Liver (tissue), 8 donors: ENCODE measurements at regions not wholly inside any gene's neighbourhood (a gene's known extent, or its start where the extent isn't known, plus 50 kb on each side); places are given as distances from the start of the nearest gene placed in this dataset.

Experiments
- DNase-seq: peaks from one replicate; pipeline ENCODE4 v3.0.0-alpha.2; 2017; ENCODE audit warnings: low spot score
- H3K27ac ChIP-seq, 2 donors: one replicate each; pipeline ENCODE4 v1.7.0; 2013; ENCODE audit warnings: inconsistent platforms in 2 of 2, low read length in 2 of 2, control low read depth in 1 of 2, low read depth in 1 of 2, mild to moderate bottlenecking in 1 of 2
- H3K27me3 ChIP-seq, 4 donors: one replicate each; pipeline versions ENCODE4 v1.6.1 to v1.7.0; 2013; ENCODE audit warnings: low read length in 3 of 4, inconsistent platforms in 1 of 4, mild to moderate bottlenecking in 1 of 4, moderate library complexity in 1 of 4; ENCODE audit not compliant: control insufficient read depth in 4 of 4, insufficient read depth in 4 of 4
- H3K36me3 ChIP-seq, 4 donors: one replicate each; pipeline versions ENCODE4 v1.6.1 to v1.7.0; 2013; ENCODE audit warnings: low read length in 3 of 4, mild to moderate bottlenecking in 3 of 4, low read depth in 1 of 4, moderate library complexity in 1 of 4; ENCODE audit not compliant: control insufficient read depth in 4 of 4, insufficient read depth in 3 of 4
- H3K4me1 ChIP-seq, 4 donors: one replicate each; pipeline versions ENCODE4 v1.6.1 to v1.7.0; 2013; ENCODE audit warnings: low read length in 3 of 4, mild to moderate bottlenecking in 3 of 4, moderate library complexity in 1 of 4; ENCODE audit not compliant: control insufficient read depth in 4 of 4, insufficient read depth in 4 of 4
- H3K4me3 ChIP-seq, 3 donors: one replicate each; pipeline versions ENCODE4 v1.6.1 to v1.7.0; 2013; ENCODE audit warnings: low read length in 3 of 3, control low read depth in 1 of 3, low read depth in 1 of 3, mild to moderate bottlenecking in 1 of 3
- H3K9ac ChIP-seq, 2 donors: one replicate each; pipeline ENCODE4 v1.7.0; 2013; ENCODE audit warnings: low read length in 2 of 2, mild to moderate bottlenecking in 2 of 2, moderate library complexity in 2 of 2, control low read depth in 1 of 2, low read depth in 1 of 2
- H3K9me3 ChIP-seq, 4 donors: one replicate each; pipeline versions ENCODE4 v1.6.1 to v1.7.0; 2013; ENCODE audit warnings: low read length in 3 of 4; ENCODE audit not compliant: control insufficient read depth in 4 of 4
- ATF3 ChIP-seq: IDR thresholded peaks from 2 replicates; pipeline ENCODE4 v1.6.1; 2016; ENCODE audit warnings: antibody characterized with exemption
- CTCF ChIP-seq: fragments of 150-350 bp; IDR thresholded peaks from 2 replicates; pipeline ENCODE4 v1.5.1; 2017; ENCODE audit warnings: improper control_type of control experiment, low read depth, low read length; ENCODE audit not compliant: missing input control
- EGR1 ChIP-seq, 2 donors: IDR thresholded peaks; 2 replicates each; pipeline ENCODE4 v1.6.1; 2016 to 2018; ENCODE audit warnings: antibody characterized with exemption in 2 of 2, low read depth in 2 of 2
- FOXA1 ChIP-seq: IDR thresholded peaks from 2 replicates; pipeline ENCODE4 v1.6.1; 2016; ENCODE audit warnings: antibody characterized with exemption
- FOXA2 ChIP-seq: IDR thresholded peaks from 2 replicates; pipeline ENCODE4 v1.6.1; 2016; ENCODE audit warnings: antibody characterized with exemption
- GABPA ChIP-seq, 2 donors: IDR thresholded peaks in 1 of 2; conservative IDR thresholded peaks in 1 of 2; 2 replicates each; pipeline ENCODE4 v1.6.1; 2016; ENCODE audit warnings: antibody characterized with exemption in 2 of 2, mild to moderate bottlenecking in 1 of 2, moderate library complexity in 1 of 2
- HNF4A ChIP-seq, 2 donors: conservative IDR thresholded peaks; 2 replicates each; pipeline ENCODE4 v1.6.1; 2016; ENCODE audit warnings: antibody characterized with exemption in 2 of 2, mild to moderate bottlenecking in 2 of 2
- HNF4G ChIP-seq: IDR thresholded peaks from 2 replicates; pipeline ENCODE4 v1.6.1; 2016; ENCODE audit warnings: antibody characterized with exemption
- JUND ChIP-seq, 2 donors: IDR thresholded peaks; 2 replicates each; pipeline ENCODE4 v1.6.1; 2016; ENCODE audit warnings: antibody characterized with exemption in 2 of 2
- MAX ChIP-seq: IDR thresholded peaks from 2 replicates; pipeline ENCODE4 v1.6.1; 2016; ENCODE audit warnings: antibody characterized with exemption
- NR2F2 ChIP-seq: IDR thresholded peaks from 2 replicates; pipeline ENCODE4 v1.6.1; 2016; ENCODE audit warnings: antibody characterized with exemption
- RAD21 ChIP-seq, 2 donors: IDR thresholded peaks; 2 replicates each; pipeline ENCODE4 v1.6.1; 2016; ENCODE audit warnings: antibody characterized with exemption in 2 of 2, mild to moderate bottlenecking in 2 of 2
- RXRA ChIP-seq, 2 donors: IDR thresholded peaks; 2 replicates each; pipeline ENCODE4 v1.6.1; 2017 to 2018; ENCODE audit warnings: antibody characterized with exemption in 2 of 2, mild to moderate bottlenecking in 1 of 2
- SP1 ChIP-seq: IDR thresholded peaks from 2 replicates; pipeline ENCODE4 v1.6.1; 2018; ENCODE audit warnings: antibody characterized with exemption, mild to moderate bottlenecking
- TAF1 ChIP-seq: conservative IDR thresholded peaks from 2 replicates; pipeline ENCODE4 v1.6.1; 2016; ENCODE audit warnings: antibody characterized with exemption, mild to moderate bottlenecking
- YY1 ChIP-seq: IDR thresholded peaks from 2 replicates; pipeline ENCODE4 v1.6.1; 2016; ENCODE audit warnings: antibody characterized with exemption, mild to moderate bottlenecking
- WGBS: extraction: QIAGEN DNeasy Blood & Tissue Kit; methylation state at CpG from one replicate; pipeline ENCODE4 v1.1.7; 2013; 5-methylcytosine and 5-hydroxymethylcytosine counted together
- TF ChIP-seq, protein P1 (sequence below): IDR thresholded peaks from 2 replicates; pipeline ENCODE4 v1.6.1; 2016; ENCODE audit warnings: antibody characterized with exemption, mild to moderate bottlenecking
- TF ChIP-seq, protein P2 (sequence below): IDR thresholded peaks from 2 replicates; pipeline ENCODE4 v1.6.1; 2016; ENCODE audit warnings: antibody characterized with exemption
- donor health status: healthy.
- donor health status: healthy.
- donor health status: healthy.
- donor health status: healthy.
- donor health status: healthy.

DNA sequence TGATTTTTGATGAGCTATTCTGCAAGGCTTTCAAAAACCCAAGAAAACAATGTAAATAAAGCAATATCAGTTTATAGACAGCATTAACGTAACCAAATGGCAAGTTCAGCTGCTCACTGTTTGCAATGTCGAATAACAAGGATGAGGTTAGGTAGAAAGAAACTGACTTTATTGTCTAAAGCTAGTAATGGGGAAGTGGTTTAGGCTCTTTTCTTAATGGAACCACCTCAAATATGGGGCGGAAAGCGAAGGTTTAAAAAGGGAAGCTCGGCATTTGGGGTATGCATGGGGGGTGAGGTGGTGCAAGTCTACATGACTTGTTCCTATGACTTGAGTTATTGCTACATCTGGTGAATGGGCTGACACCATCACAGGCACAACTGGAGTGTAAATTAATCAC lies 1060.2 kb downstream of the NSUN3 start:
- TF ChIP-seq HNF4G (no peak), GABPA (IDR thresholded peaks at IDR 0.05 in 1 of 2, conservative IDR thresholded peaks at IDR 0.05 in 1 of 2) (no peak), EGR1 (IDR thresholded peaks at IDR 0.05; ENCODE audit: low read depth in 2 of 2) (no peak), ATF3 (no peak), RAD21 (IDR thresholded peaks at IDR 0.05) (no peak), CTCF (no peak), SP1 (no peak), MAX (no peak), HNF4A (conservative IDR thresholded peaks at IDR 0.05) (no peak), RXRA (IDR thresholded peaks at IDR 0.05) (no peak), YY1 (no peak), NR2F2 (no peak), JUND (IDR thresholded peaks at IDR 0.05) (no peak)
- TF ChIP-seq, protein P1, sequence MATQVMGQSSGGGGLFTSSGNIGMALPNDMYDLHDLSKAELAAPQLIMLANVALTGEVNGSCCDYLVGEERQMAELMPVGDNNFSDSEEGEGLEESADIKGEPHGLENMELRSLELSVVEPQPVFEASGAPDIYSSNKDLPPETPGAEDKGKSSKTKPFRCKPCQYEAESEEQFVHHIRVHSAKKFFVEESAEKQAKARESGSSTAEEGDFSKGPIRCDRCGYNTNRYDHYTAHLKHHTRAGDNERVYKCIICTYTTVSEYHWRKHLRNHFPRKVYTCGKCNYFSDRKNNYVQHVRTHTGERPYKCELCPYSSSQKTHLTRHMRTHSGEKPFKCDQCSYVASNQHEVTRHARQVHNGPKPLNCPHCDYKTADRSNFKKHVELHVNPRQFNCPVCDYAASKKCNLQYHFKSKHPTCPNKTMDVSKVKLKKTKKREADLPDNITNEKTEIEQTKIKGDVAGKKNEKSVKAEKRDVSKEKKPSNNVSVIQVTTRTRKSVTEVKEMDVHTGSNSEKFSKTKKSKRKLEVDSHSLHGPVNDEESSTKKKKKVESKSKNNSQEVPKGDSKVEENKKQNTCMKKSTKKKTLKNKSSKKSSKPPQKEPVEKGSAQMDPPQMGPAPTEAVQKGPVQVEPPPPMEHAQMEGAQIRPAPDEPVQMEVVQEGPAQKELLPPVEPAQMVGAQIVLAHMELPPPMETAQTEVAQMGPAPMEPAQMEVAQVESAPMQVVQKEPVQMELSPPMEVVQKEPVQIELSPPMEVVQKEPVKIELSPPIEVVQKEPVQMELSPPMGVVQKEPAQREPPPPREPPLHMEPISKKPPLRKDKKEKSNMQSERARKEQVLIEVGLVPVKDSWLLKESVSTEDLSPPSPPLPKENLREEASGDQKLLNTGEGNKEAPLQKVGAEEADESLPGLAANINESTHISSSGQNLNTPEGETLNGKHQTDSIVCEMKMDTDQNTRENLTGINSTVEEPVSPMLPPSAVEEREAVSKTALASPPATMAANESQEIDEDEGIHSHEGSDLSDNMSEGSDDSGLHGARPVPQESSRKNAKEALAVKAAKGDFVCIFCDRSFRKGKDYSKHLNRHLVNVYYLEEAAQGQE, result no peak
- H3K36me3 ChIP-seq, result no peaks in the 10 kb centered on the region
- no peaks in the 10 kb centered on the region for H3K27me3 ChIP-seq
- no peak overlapping the region for H3K4me3 ChIP-seq
- H3K9me3 ChIP-seq, result no peaks in the 10 kb centered on the region
- H3K4me1 ChIP-seq, result no peaks in the 10 kb centered on the region
- WGBS, result 79% methylated on average over 5 of the region's 5 CpGs
- no peak for DNase-seq
- no peak overlapping the region for H3K9ac ChIP-seq
- no peak overlapping the region for H3K27ac ChIP-seq

DNA sequence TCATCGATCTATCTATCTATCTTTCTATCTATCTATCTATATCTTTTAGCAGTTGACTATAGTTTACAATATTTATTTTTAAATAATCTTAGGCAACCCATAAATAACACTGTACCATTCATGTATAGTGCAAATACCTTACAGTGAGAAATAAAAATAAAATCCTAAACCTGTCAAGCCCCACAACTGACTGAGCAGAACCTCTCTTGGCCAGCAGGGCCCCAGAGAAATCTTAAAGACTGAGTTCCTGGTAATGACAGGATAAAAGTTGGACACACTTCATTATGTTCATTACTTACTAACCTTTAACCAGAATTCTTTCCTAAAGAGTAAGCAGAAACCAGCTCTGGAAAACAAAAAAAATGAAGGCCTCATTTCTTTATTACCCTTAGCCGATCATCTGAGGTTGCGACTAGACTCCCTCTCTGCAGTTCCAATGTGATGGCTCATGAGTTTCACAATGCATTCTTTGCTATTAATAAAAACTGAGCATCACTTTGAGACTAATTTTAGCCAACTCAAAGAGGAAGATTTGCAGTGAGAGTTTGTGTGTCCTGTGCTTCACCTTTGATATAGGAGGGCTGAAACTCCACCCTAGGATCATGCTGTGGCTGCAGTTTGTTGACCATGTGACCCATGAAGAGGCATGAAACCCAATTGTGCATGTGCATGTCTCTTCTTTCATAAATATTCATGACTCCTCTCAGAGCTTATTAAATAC lies 1072.0 kb downstream of the NSUN3 start:
- no peak for DNase-seq
- WGBS, result 89% methylated on average over 3 of the region's 3 CpGs
- Histone ChIP-seq H3K36me3 (no peaks in the 10 kb centered on the region), H3K9ac (no peak overlapping the region), H3K9me3 (no peaks in the 10 kb centered on the region), H3K27me3 (no peaks in the 10 kb centered on the region), H3K27ac (no peak overlapping the region), H3K4me1 (no peaks in the 10 kb centered on the region), H3K4me3 (no peak overlapping the region)
- TF ChIP-seq FOXA2 (no peak), RAD21 (IDR thresholded peaks at IDR 0.05) (no peak), SP1 (no peak), HNF4A (conservative IDR thresholded peaks at IDR 0.05) (no peak), JUND (IDR thresholded peaks at IDR 0.05) (no peak), GABPA (IDR thresholded peaks at IDR 0.05 in 1 of 2, conservative IDR thresholded peaks at IDR 0.05 in 1 of 2) (no peak), TAF1 (no peak), RXRA (IDR thresholded peaks at IDR 0.05) (no peak), MAX (no peak), NR2F2 (no peak), HNF4G (no peak), FOXA1 (no peak), CTCF (no peak)
- TF ChIP-seq, protein P2, sequence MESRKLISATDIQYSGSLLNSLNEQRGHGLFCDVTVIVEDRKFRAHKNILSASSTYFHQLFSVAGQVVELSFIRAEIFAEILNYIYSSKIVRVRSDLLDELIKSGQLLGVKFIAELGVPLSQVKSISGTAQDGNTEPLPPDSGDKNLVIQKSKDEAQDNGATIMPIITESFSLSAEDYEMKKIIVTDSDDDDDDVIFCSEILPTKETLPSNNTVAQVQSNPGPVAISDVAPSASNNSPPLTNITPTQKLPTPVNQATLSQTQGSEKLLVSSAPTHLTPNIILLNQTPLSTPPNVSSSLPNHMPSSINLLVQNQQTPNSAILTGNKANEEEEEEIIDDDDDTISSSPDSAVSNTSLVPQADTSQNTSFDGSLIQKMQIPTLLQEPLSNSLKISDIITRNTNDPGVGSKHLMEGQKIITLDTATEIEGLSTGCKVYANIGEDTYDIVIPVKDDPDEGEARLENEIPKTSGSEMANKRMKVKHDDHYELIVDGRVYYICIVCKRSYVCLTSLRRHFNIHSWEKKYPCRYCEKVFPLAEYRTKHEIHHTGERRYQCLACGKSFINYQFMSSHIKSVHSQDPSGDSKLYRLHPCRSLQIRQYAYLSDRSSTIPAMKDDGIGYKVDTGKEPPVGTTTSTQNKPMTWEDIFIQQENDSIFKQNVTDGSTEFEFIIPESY, result no peak
